OCI-LY7 (cell line): ENCODE measurements at regions not wholly inside any gene's neighbourhood (a gene's known extent, or its start where the extent isn't known, plus 50 kb on each side); places are given as distances from the start of the nearest gene placed in this dataset.

ENCODE experiments used
- BruUV-seq: library from RNA; stranded (reverse); fragments of 400-500 nt; replicated peaks from 2 replicates; lab custom pipeline; 2021; lab: Mats Ljungman, UMichigan
- CTCF ChIA-PET: fragments of 300-600 bp; sonication (Branson Sonifier 250); formaldehyde crosslinking; loops from one replicate; lab custom pipeline; 2022; ENCODE audit warnings: antibody characterized with exemption; ENCODE audit not compliant: unreplicated experiment; lab: Charles Lee
- POLR2A ChIA-PET: fragments of 300-600 bp; sonication (Branson Sonifier 250); formaldehyde crosslinking; loops from one replicate; lab custom pipeline; 2022; ENCODE audit warnings: antibody characterized with exemption; lab: Charles Lee
- DNase-seq: peaks from one replicate; pipeline ENCODE4 v3.0.0-alpha.2; 2015; ENCODE audit warnings: low spot score
- H2AFZ ChIP-seq: fragments of 200-600 bp; sonication (generic), shearing (Covaris generic); 2 replicates; pipeline ENCODE4 v1.6.1; 2014; ENCODE audit warnings: mild to moderate bottlenecking, antibody characterized with exemption, low read length, moderate library complexity
- H3K27ac ChIP-seq: fragments of 200-600 bp; sonication (generic); 2 replicates; pipeline ENCODE4 v1.5.1; 2014; ENCODE audit warnings: mixed run types, low read depth, mild to moderate bottlenecking, moderate library complexity, low read length, inconsistent platforms; ENCODE audit not compliant: poor library complexity, severe bottlenecking
- H3K36me3 ChIP-seq: fragments of 200-600 bp; sonication (generic); 2 replicates; pipeline ENCODE4 v1.6.1; 2014; ENCODE audit warnings: mild to moderate bottlenecking, antibody characterized with exemption, low read length, moderate library complexity, mixed read lengths; ENCODE audit not compliant: insufficient read depth
- H3K4me1 ChIP-seq: fragments of 200-600 bp; sonication (generic); 2 replicates; pipeline ENCODE4 v1.5.1; 2014; ENCODE audit warnings: mild to moderate bottlenecking, low read length; ENCODE audit not compliant: insufficient read depth, poor library complexity, severe bottlenecking
- H3K4me2 ChIP-seq: fragments of 200-600 bp; sonication (generic); 2 replicates; pipeline ENCODE4 v1.6.1; 2014; ENCODE audit warnings: mild to moderate bottlenecking, low read length
- H3K4me3 ChIP-seq: fragments of 200-600 bp; sonication (generic); 2 replicates; pipeline ENCODE4 v1.5.1; 2014; ENCODE audit warnings: mild to moderate bottlenecking, low read depth, low read length; ENCODE audit not compliant: poor library complexity, severe bottlenecking
- H3K79me2 ChIP-seq: fragments of 200-600 bp; sonication (generic); 2 replicates; pipeline ENCODE4 v1.6.1; 2016; ENCODE audit warnings: low read depth, mild to moderate bottlenecking, low read length, moderate library complexity, mixed read lengths; ENCODE audit not compliant: insufficient read depth
- H3K9me2 ChIP-seq: fragments of 200-600 bp; sonication (generic); 2 replicates; pipeline ENCODE4 v1.6.1; 2016; ENCODE audit warnings: mild to moderate bottlenecking, low read length, mixed read lengths; ENCODE audit not compliant: insufficient read depth
- H3K9me3 ChIP-seq: fragments of 200-600 bp; sonication (generic); 2 replicates; pipeline ENCODE4 v1.6.1; 2014; ENCODE audit warnings: mild to moderate bottlenecking, mixed run types, low read length, mixed read lengths
- H4K20me1 ChIP-seq: fragments of 200-600 bp; sonication (generic); 2 replicates; pipeline ENCODE4 v1.6.1; 2014; ENCODE audit warnings: mild to moderate bottlenecking, antibody characterized with exemption, low read length, moderate library complexity, mixed read lengths; ENCODE audit not compliant: insufficient read depth
- CTCF ChIP-seq: fragments of 200-600 bp; sonication (generic); conservative IDR thresholded peaks from 2 replicates; pipeline ENCODE4 v1.5.1; 2014; ENCODE audit warnings: mild to moderate bottlenecking, antibody characterized with exemption, low read length, moderate library complexity, mixed read lengths
- EZH2phosphoT487 ChIP-seq: fragments of 200-600 bp; sonication (generic); IDR thresholded peaks from 2 replicates; pipeline ENCODE4 v1.6.1; 2018; ENCODE audit warnings: low read depth, borderline replicate concordance, mild to moderate bottlenecking, mixed run types, antibody characterized with exemption, low read length, moderate library complexity, mixed read lengths
- intact Hi-C: fragments of 100-400 bp; cut with micrococcal nuclease; formaldehyde crosslinking; loops from one replicate; pipeline ENCODE4 v1.10.0; 2022; ENCODE audit not compliant: unreplicated experiment

GRCh38 chr2:31711737-31712136 lies 131.0 kb upstream of the SRD5A2 start:
- H3K9me3 ChIP-seq: no peaks in the 10 kb centered on the region
- BruUV-seq: no TSS peak
- H3K4me3 ChIP-seq: no peak overlapping the region
- no peaks in the 10 kb centered on the region for H3K36me3 ChIP-seq
- no peaks in the 10 kb centered on the region for H3K4me1 ChIP-seq
- CTCF ChIA-PET: no interaction called here
- no peak for DNase-seq
- no peak overlapping the region for H2AFZ ChIP-seq
- POLR2A ChIA-PET: no interaction called here
- H3K27ac ChIP-seq: no peak overlapping the region
- intact Hi-C loops: no loop called here
- H3K79me2 ChIP-seq: no peaks in the 10 kb centered on the region
- H3K4me2 ChIP-seq: no peak overlapping the region
- H3K9me2 ChIP-seq: no peaks in the 10 kb centered on the region
- TF ChIP-seq CTCF: no peak
- TF ChIP-seq EZH2phosphoT487: no peak
- H4K20me1 ChIP-seq: no peaks in the 10 kb centered on the region

GRCh38 chr2:31710121-31710520 lies 129.4 kb upstream of the SRD5A2 start:
- intact Hi-C loops: no loop called here
- no peak for DNase-seq
- H3K36me3 ChIP-seq: no peaks in the 10 kb centered on the region

GRCh38 chr2:31707992-31708391 lies 127.3 kb upstream of the SRD5A2 start:
- ChIA-PET POLR2A (no interaction called here), CTCF (no interaction called here)
- no peaks in the 10 kb centered on the region for H4K20me1 ChIP-seq
- no peaks in the 10 kb centered on the region for H3K4me1 ChIP-seq
- intact Hi-C loops: no loop called here
- no peaks in the 10 kb centered on the region for H3K9me2 ChIP-seq
- no peak overlapping the region for H3K27ac ChIP-seq
- no peaks in the 10 kb centered on the region for H3K79me2 ChIP-seq
- H3K4me2 ChIP-seq: no peak overlapping the region
- no peak for DNase-seq
- H2AFZ ChIP-seq: no peak overlapping the region
- H3K4me3 ChIP-seq: no peak overlapping the region
- no peaks in the 10 kb centered on the region for H3K36me3 ChIP-seq
- BruUV-seq: no TSS peak
- TF ChIP-seq EZH2phosphoT487 (no peak), CTCF (no peak)
- H3K9me3 ChIP-seq: no peaks in the 10 kb centered on the region

More at GRCh38 chr2:31710121-31710520, 129.4 kb upstream of the SRD5A2 start:
- no TSS peak for BruUV-seq
- no peak overlapping the region for H2AFZ ChIP-seq
- no peaks in the 10 kb centered on the region for H4K20me1 ChIP-seq
- H3K4me3 ChIP-seq: no peak overlapping the region
- POLR2A ChIA-PET: no interaction called here
- CTCF ChIA-PET: no interaction called here
- no peaks in the 10 kb centered on the region for H3K4me1 ChIP-seq
- no peaks in the 10 kb centered on the region for H3K79me2 ChIP-seq
- TF ChIP-seq EZH2phosphoT487 (no peak), CTCF (no peak)
- H3K4me2 ChIP-seq: no peak overlapping the region
- H3K9me3 ChIP-seq: no peaks in the 10 kb centered on the region
- no peak overlapping the region for H3K27ac ChIP-seq
- H3K9me2 ChIP-seq: no peaks in the 10 kb centered on the region
